ENCODE measurements at regions not wholly inside any gene's neighbourhood (a gene's known extent, or its start where the extent isn't known, plus 50 kb on each side); places are given as distances from the start of the nearest gene placed in this dataset.
A peak's percentile ranks its signal among the peaks of the same experiment; 100 is the strongest.

- TF ChIP-seq PRDM15 (CRISPR knock-in tag; IDR thresholded peaks at IDR 0.05): no peak
- no peak for TF ChIP-seq BACH1 (IDR thresholded peaks at IDR 0.05; ENCODE audit: borderline replicate concordance)
- no peak for TF ChIP-seq ESRRA (IDR thresholded peaks at IDR 0.05; ENCODE audit: low read length)
- no peak for TF ChIP-seq ZNF207 (IDR thresholded peaks at IDR 0.05; ENCODE audit: borderline replicate concordance)
- peak; percentile 84 for TF ChIP-seq PBX3 (IDR thresholded peaks at IDR 0.05; ENCODE audit: insufficient replicate concordance, low read depth, low read length)
- no peak for TF ChIP-seq DPF2 (IDR thresholded peaks at IDR 0.05)
- TF ChIP-seq CBX3 (IDR thresholded peaks at IDR 0.05; ENCODE audit: borderline replicate concordance, low read depth): no peak
- TF ChIP-seq SREBF2 (IDR thresholded peaks at IDR 0.05; ENCODE audit: low read length): no peak
- no peak for TF ChIP-seq SIN3A (IDR thresholded peaks at IDR 0.05; ENCODE audit: low read depth, low read length)
- TF ChIP-seq NFIC (IDR thresholded peaks at IDR 0.05; ENCODE audit: low read depth, low read length): peak; percentile 79; the same call in 1 of the 2 replicates
- peak; percentile 43; the same call in 1 of the 2 replicates for TF ChIP-seq JUNB (IDR thresholded peaks at IDR 0.05)
- TF ChIP-seq E2F4 (IDR thresholded peaks at IDR 0.05; ENCODE audit: low read depth, low read length): no peak
- TF ChIP-seq ZBTB33 (IDR thresholded peaks at IDR 0.05): no peak
- no peak for TF ChIP-seq KAT2A (conservative IDR thresholded peaks at IDR 0.05; ENCODE audit: control insufficient read depth, low read depth, low read length)
- 0 out of 3 replicates have a peak, but pooled peaks have one; percentile 26 for TF ChIP-seq POU2F2 (IDR thresholded peaks at IDR 0.05; ENCODE audit: borderline replicate concordance, low read depth, low read length)
- peak; percentile 22; the same call in 1 of the 2 replicates for TF ChIP-seq IKZF1 (conservative IDR thresholded peaks at IDR 0.05)
- no peak for TF ChIP-seq TCF3 (IDR thresholded peaks at IDR 0.05; ENCODE audit: borderline replicate concordance, insufficient read depth, low read depth, low read length)
- peak; percentile 68; the same call in 1 of the 2 replicates for TF ChIP-seq ZBTB40 (IDR thresholded peaks at IDR 0.05; ENCODE audit: borderline replicate concordance)
Measured at GRCh38 chr4:104942990-104943743, 203.5 kb upstream of the TET2 start (continued).

Data from GM12878 (cell line).